H1 (cell line): ENCODE measurements at regions not wholly inside any gene's neighbourhood (a gene's known extent, or its start where the extent isn't known, plus 50 kb on each side); places are given as distances from the start of the nearest gene placed in this dataset.

Experiments used
- CTCF ChIA-PET: fragments of 300-600 bp; sonication (Branson Sonifier 250); formaldehyde crosslinking; loops from one replicate; lab custom pipeline; 2021; ENCODE audit not compliant: partially characterized antibody; lab: Charles Lee
- POLR2A ChIA-PET: fragments of 300-600 bp; sonication (Branson Sonifier 250); formaldehyde crosslinking; loops from one replicate; lab custom pipeline; 2021; ENCODE audit warnings: inconsistent platforms; ENCODE audit not compliant: partially characterized antibody; lab: Charles Lee
- DNase-seq, 2 experiments: peaks; one replicate each; pipeline versions ENCODE4 v3.0.0 to v3.0.0-alpha.2; 2010 to 2022; ENCODE audit warnings: low spot score in 2 of 2, low read depth in 1 of 2, mixed read lengths in 1 of 2
- FAIRE-seq: peaks from 2 replicates; lab custom pipeline; 2011; peaks lifted over from hg19 to GRCh38; lab: Jason Lieb, UNC
- H2AFZ ChIP-seq: 2 replicates; pipeline ENCODE4 v1.8.1; 2012; ENCODE audit warnings: low read length, inconsistent platforms
- H2AK5ac ChIP-seq: 2 replicates; pipeline ENCODE4 v1.6.1; 2013; ENCODE audit warnings: low read depth, low read length
- H2BK120ac ChIP-seq: replicated peaks from 2 replicates; pipeline ENCODE3; 2013; ENCODE audit warnings: low read depth, low read length, inconsistent platforms
- H2BK12ac ChIP-seq: 2 replicates; pipeline ENCODE4 v1.6.1; 2013; ENCODE audit warnings: low read depth, low read length
- H2BK15ac ChIP-seq: 2 replicates; pipeline ENCODE4 v1.6.1; 2013; ENCODE audit warnings: low read length
- H2BK20ac ChIP-seq: 2 replicates; pipeline ENCODE4 v1.6.1; 2013; ENCODE audit warnings: low read length
- H2BK5ac ChIP-seq: 2 replicates; pipeline ENCODE4 v1.6.1; 2013; ENCODE audit warnings: low read depth, low read length
- H3K14ac ChIP-seq: 2 replicates; pipeline ENCODE4 v1.6.1; 2013; ENCODE audit warnings: inconsistent platforms; ENCODE audit not compliant: insufficient read length
- H3K18ac ChIP-seq: 2 replicates; pipeline ENCODE4 v1.6.1; 2013; ENCODE audit warnings: low read length; ENCODE audit errors: extremely low read depth
- H3K23ac ChIP-seq: 2 replicates; pipeline ENCODE4 v1.6.1; 2013; ENCODE audit warnings: inconsistent platforms; ENCODE audit not compliant: insufficient read length
- H3K23me2 ChIP-seq: 2 replicates; pipeline ENCODE4 v1.6.1; 2013; ENCODE audit warnings: low read depth, low read length
- H3K27ac ChIP-seq: 2 replicates; pipeline ENCODE4 v1.6.1; 2011; ENCODE audit warnings: low read depth, low read length, inconsistent platforms
- H3K27me3 ChIP-seq, 4 experiments: replicated peaks in 1 of 4; 1 replicate in 1 of 4; 2 replicates in 3 of 4; pipeline versions ENCODE4 v1.6.1 to v1.8.1; 2011 to 2013; ENCODE audit warnings: low read length in 3 of 4, mild to moderate bottlenecking in 3 of 4, inconsistent platforms in 2 of 4, mixed read lengths in 2 of 4, moderate library complexity in 1 of 4; ENCODE audit not compliant: control insufficient read depth in 3 of 4, insufficient read depth in 3 of 4; ENCODE audit errors: extremely low read depth in 1 of 4
- H3K36me3 ChIP-seq, 4 experiments: 2 replicates each; pipeline versions ENCODE4 v1.6.1 to v1.8.1; 2011 to 2013; ENCODE audit warnings: mild to moderate bottlenecking in 4 of 4, low read length in 3 of 4, moderate library complexity in 2 of 4, control low read depth in 1 of 4, inconsistent platforms in 1 of 4; ENCODE audit not compliant: insufficient read depth in 4 of 4, control insufficient read depth in 2 of 4
- H3K4ac ChIP-seq: replicated peaks from 2 replicates; pipeline ENCODE3; 2013; ENCODE audit warnings: low read length, low read depth, mixed read lengths, inconsistent platforms; ENCODE audit not compliant: insufficient read length
- H3K4me1 ChIP-seq, 4 experiments: replicated peaks in 1 of 4; 1 replicate in 1 of 4; 2 replicates in 3 of 4; pipeline versions ENCODE4 v1.6.1 to v1.8.1; 2011 to 2013; ENCODE audit warnings: low read length in 3 of 4, inconsistent platforms in 2 of 4, mixed read lengths in 1 of 4; ENCODE audit not compliant: insufficient read depth in 4 of 4, control insufficient read depth in 3 of 4
- H3K4me2 ChIP-seq, 2 experiments: 2 replicates each; pipeline versions ENCODE4 v1.6.1 to v1.8.1; 2011 to 2013; ENCODE audit warnings: low read depth in 2 of 2, low read length in 2 of 2, control low read depth in 1 of 2, inconsistent platforms in 1 of 2, mild to moderate bottlenecking in 1 of 2; ENCODE audit not compliant: insufficient read depth in 1 of 2
- H3K4me3 ChIP-seq, 4 experiments: fragments of 200-600, 300-600 bp in 1 of 4; sonication (generic), shearing (Covaris generic), sonication (Bioruptor Twin) in 1 of 4; 2 replicates each; pipeline versions ENCODE4 v1.5.1 to v1.8.1; 2011 to 2016; ENCODE audit warnings: low read length in 4 of 4, low read depth in 3 of 4, control low read depth in 2 of 4, inconsistent platforms in 2 of 4, mild to moderate bottlenecking in 2 of 4, mixed read lengths in 1 of 4, moderate library complexity in 1 of 4; ENCODE audit not compliant: insufficient read depth in 2 of 4; ENCODE audit errors: extremely low read depth in 1 of 4
- H3K56ac ChIP-seq: replicated peaks from 2 replicates; pipeline ENCODE3; 2013; ENCODE audit warnings: low read depth, mild to moderate bottlenecking, mixed read lengths, low read length, inconsistent platforms; ENCODE audit not compliant: insufficient read length
- H3K79me1 ChIP-seq: 2 replicates; pipeline ENCODE4 v1.6.1; 2013; ENCODE audit warnings: low read depth, low read length, control low read depth
- H3K79me2 ChIP-seq, 2 experiments: 2 replicates each; pipeline versions ENCODE4 v1.6.1 to v1.8.1; 2012 to 2013; ENCODE audit warnings: low read length in 2 of 2, mild to moderate bottlenecking in 2 of 2, inconsistent platforms in 1 of 2; ENCODE audit not compliant: insufficient read depth in 2 of 2, control insufficient read depth in 1 of 2
- H3K9ac ChIP-seq, 4 experiments: replicated peaks in 1 of 4; 1 replicate in 1 of 4; 2 replicates in 3 of 4; pipeline versions ENCODE4 v1.6.1 to v1.8.1; 2011 to 2013; ENCODE audit warnings: low read depth in 3 of 4, low read length in 3 of 4, control low read depth in 2 of 4, mild to moderate bottlenecking in 2 of 4, moderate library complexity in 2 of 4, inconsistent platforms in 1 of 4; ENCODE audit errors: extremely low read depth in 1 of 4
- H3K9me3 ChIP-seq, 2 experiments: 2 replicates each; pipeline versions ENCODE4 v1.6.1 to v1.8.1; 2012 to 2013; ENCODE audit warnings: mild to moderate bottlenecking in 2 of 2, moderate library complexity in 2 of 2, control low read depth in 1 of 2, inconsistent platforms in 1 of 2, low read depth in 1 of 2, low read length in 1 of 2, mixed read lengths in 1 of 2; ENCODE audit not compliant: insufficient read depth in 2 of 2
- H4K20me1 ChIP-seq, 2 experiments: replicated peaks in 1 of 2; 2 replicates each; pipeline versions ENCODE3 to v1.8.1; 2011 to 2013; ENCODE audit warnings: inconsistent platforms in 2 of 2, low read length in 2 of 2, mild to moderate bottlenecking in 1 of 2; ENCODE audit not compliant: insufficient read depth in 2 of 2, control insufficient read depth in 1 of 2
- H4K5ac ChIP-seq: 2 replicates; pipeline ENCODE4 v1.6.1; 2013; ENCODE audit warnings: low read length, low read depth, mixed read lengths, inconsistent platforms; ENCODE audit not compliant: insufficient read length
- H4K8ac ChIP-seq: 2 replicates; pipeline ENCODE4 v1.8.0; 2013; ENCODE audit warnings: mild to moderate bottlenecking, moderate library complexity, low read length, inconsistent platforms; ENCODE audit not compliant: insufficient read depth; ENCODE audit errors: extremely low read depth
- H4K91ac ChIP-seq: replicated peaks from 2 replicates; pipeline ENCODE3; 2013; ENCODE audit warnings: low read length, mixed read lengths, inconsistent platforms; ENCODE audit not compliant: insufficient read length
- BRCA1 ChIP-seq: IDR thresholded peaks from 2 replicates; pipeline ENCODE4 v1.6.1; 2012; ENCODE audit warnings: low read depth, low read length, improper control_type of control experiment
- CHD2 ChIP-seq: IDR thresholded peaks from 2 replicates; pipeline ENCODE4 v1.6.1; 2012; ENCODE audit warnings: low read length, improper control_type of control experiment
- FOSL1 ChIP-seq: IDR thresholded peaks from 2 replicates; pipeline ENCODE4 v1.6.1; 2011; ENCODE audit warnings: mild to moderate bottlenecking, low read depth, low read length, moderate library complexity; ENCODE audit not compliant: insufficient read depth
- MAFK ChIP-seq: IDR thresholded peaks from 2 replicates; pipeline ENCODE4 v1.6.1; 2012; ENCODE audit warnings: low read depth, mild to moderate bottlenecking, improper control_type of control experiment, low read length
- SIN3A ChIP-seq, 2 experiments: IDR thresholded peaks in 1 of 2; conservative IDR thresholded peaks in 1 of 2; 2 replicates each; pipeline ENCODE4 v1.6.1; 2011 to 2012; ENCODE audit warnings: low read length in 2 of 2, improper control_type of control experiment in 1 of 2, low read depth in 1 of 2, mild to moderate bottlenecking in 1 of 2
- SIRT6 ChIP-seq: IDR thresholded peaks from one replicate; pipeline ENCODE4 v1.7.1; 2012; ENCODE audit warnings: low read length, inconsistent platforms
- whole genome bisulfite sequencing, 2 experiments: shearing (Covaris generic) in 1 of 2; methylation state at CpG; one replicate each; pipeline versions ENCODE4 v1.1.6 to v1.1.7; 2013 to 2015; ENCODE audit warnings: low lambda C conversion rate in 2 of 2, mixed read lengths in 2 of 2, inconsistent platforms in 1 of 2, low coverage in 1 of 2, missing lambda C conversion rate in 1 of 2; ENCODE audit not compliant: insufficient replicate concordance in 2 of 2, insufficient coverage in 1 of 2, insufficient read length in 1 of 2; ENCODE audit errors: extremely low coverage in 1 of 2, missing lambda C conversion rate in 1 of 2; 5-methylcytosine and 5-hydroxymethylcytosine counted together

DNA sequence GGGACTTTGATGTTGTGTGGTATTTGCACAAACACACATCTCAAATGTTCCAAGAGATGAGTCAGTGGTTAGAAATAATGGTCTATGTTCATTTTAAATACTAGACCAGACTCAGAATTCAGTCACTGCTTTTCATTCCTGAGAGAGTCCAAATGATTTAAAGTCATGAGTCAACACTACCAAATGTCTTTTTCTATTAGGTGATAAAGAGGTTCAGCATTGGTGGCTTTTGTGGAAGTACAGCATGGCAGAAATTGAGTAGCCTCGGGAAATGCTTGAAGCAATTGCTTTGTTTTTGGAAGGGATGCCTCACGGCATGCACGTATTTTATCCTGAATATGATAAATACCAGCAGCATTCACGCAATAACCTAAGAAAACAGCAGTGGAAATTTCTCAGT is 115.7 kb downstream of the DIO2 start:
- H2AFZ ChIP-seq, result no peak overlapping the region
- 96% methylated on average over 4 of the region's 4 CpGs; no CpG with 5 or more reads in 1 of the 2 experiments for WGBS, 2 experiments
- H3K27ac ChIP-seq, result no peak overlapping the region
- H3K56ac ChIP-seq, result no peak overlapping the region
- no peak overlapping the region for H3K23ac ChIP-seq
- H3K4ac ChIP-seq, result no peak overlapping the region
- H2BK120ac ChIP-seq, result no peak overlapping the region
- no peak overlapping the region for H3K18ac ChIP-seq
- H3K36me3 ChIP-seq, result no peaks in the 10 kb centered on the region
- H3K9me3 ChIP-seq, result no peaks in the 10 kb centered on the region
- POLR2A ChIA-PET, result no interaction called here
- H4K5ac ChIP-seq, result no peak overlapping the region
- TF ChIP-seq SIN3A (conservative IDR thresholded peaks at IDR 0.05 in 1 of 2, IDR thresholded peaks at IDR 0.05 in 1 of 2; ENCODE audit: low read depth in 1 of 2, low read length in 2 of 2) (no peak), BRCA1 (no peak), SIRT6 (no peak), FOSL1 (no peak), MAFK (no peak), CHD2 (no peak)
- TF ChIP-seq, all 59 proteins: peak for 0
- CTCF ChIA-PET, result no interaction called here
- H3K4me3 ChIP-seq, result no peak overlapping the region
- no peak overlapping the region for H2AK5ac ChIP-seq
- H2BK20ac ChIP-seq, result no peak overlapping the region
- no peak overlapping the region for H2BK12ac ChIP-seq
- H4K91ac ChIP-seq, result no peak overlapping the region
- no peak overlapping the region for H3K14ac ChIP-seq
- no peak overlapping the region for H4K8ac ChIP-seq
- no peak overlapping the region for H2BK5ac ChIP-seq
- DNase-seq (no peak), FAIRE-seq (no peak)
- H3K79me2 ChIP-seq, result no peaks in the 10 kb centered on the region
- H2BK15ac ChIP-seq, result no peak overlapping the region
- H3K79me1 ChIP-seq, result no peaks in the 10 kb centered on the region
- H3K27me3 ChIP-seq, result no peaks in the 10 kb centered on the region
- no peak overlapping the region for H3K9ac ChIP-seq
- H4K20me1 ChIP-seq, result no peaks in the 10 kb centered on the region
- H3K4me2 ChIP-seq, result no peak overlapping the region
- no peaks in the 10 kb centered on the region for H3K23me2 ChIP-seq
- no peaks in the 10 kb centered on the region for H3K4me1 ChIP-seq
